Endothelial cell (in vitro differentiated cells): ENCODE measurements at regions not wholly inside any gene's neighbourhood (a gene's known extent, or its start where the extent isn't known, plus 50 kb on each side); places are given as distances from the start of the nearest gene placed in this dataset.

Source experiments
- DNase-seq: peaks from one replicate; pipeline ENCODE4 v3.0.0; 2021; ENCODE audit warnings: low spot score
- H3K27ac Mint-ChIP-seq: one replicate; pipeline ENCODE4 v1.8.0; 2021; ENCODE audit warnings: mixed read lengths, inconsistent platforms; ENCODE audit not compliant: unreplicated experiment
- H3K27me3 Mint-ChIP-seq: one replicate; pipeline ENCODE4 v1.8.0; 2021; ENCODE audit warnings: mild to moderate bottlenecking, moderate library complexity, mixed read lengths, inconsistent platforms; ENCODE audit not compliant: unreplicated experiment
- H3K36me3 Mint-ChIP-seq: one replicate; pipeline ENCODE4 v1.8.0; 2021; ENCODE audit warnings: mild to moderate bottlenecking, low read depth, mixed read lengths, inconsistent platforms; ENCODE audit not compliant: unreplicated experiment
- H3K4me1 Mint-ChIP-seq: one replicate; pipeline ENCODE4 v1.8.0; 2021; ENCODE audit warnings: mild to moderate bottlenecking, mixed read lengths, inconsistent platforms; ENCODE audit not compliant: unreplicated experiment
- H3K4me3 Mint-ChIP-seq: one replicate; pipeline ENCODE4 v1.8.0; 2021; ENCODE audit warnings: mild to moderate bottlenecking, mixed read lengths, inconsistent platforms; ENCODE audit not compliant: unreplicated experiment
- H3K9me3 Mint-ChIP-seq: one replicate; pipeline ENCODE4 v1.8.0; 2021; ENCODE audit warnings: mixed read lengths, inconsistent platforms; ENCODE audit not compliant: unreplicated experiment
- CTCF ChIP-seq: fragments of 200-600 bp; sonication (generic); IDR thresholded peaks from one replicate; pipeline ENCODE4 v1.5.0; 2021; ENCODE audit warnings: antibody characterized with exemption; ENCODE audit not compliant: unreplicated experiment

- DNase-seq: no peak
- H3K27ac Mint-ChIP-seq: no peak overlapping the region
These were observed 326.9 kb downstream of the FSIP2 start for GRCh38 chr2:186065491-186065890.

GRCh38 chr2:186068139-186068801, 329.7 kb downstream of the FSIP2 start:
- no peak overlapping the region for H3K27ac Mint-ChIP-seq
- H3K4me1 Mint-ChIP-seq: no peaks in the 10 kb centered on the region
- no peaks in the 10 kb centered on the region for H3K36me3 Mint-ChIP-seq

More at GRCh38 chr2:186065491-186065890, 326.9 kb downstream of the FSIP2 start:
- H3K36me3 Mint-ChIP-seq: no peaks in the 10 kb centered on the region
- TF ChIP-seq CTCF: no peak
- no peaks in the 10 kb centered on the region for H3K4me1 Mint-ChIP-seq
- H3K9me3 Mint-ChIP-seq: no peaks in the 10 kb centered on the region
- no peaks in the 10 kb centered on the region for H3K27me3 Mint-ChIP-seq
- no peak overlapping the region for H3K4me3 Mint-ChIP-seq

GRCh38 chr2:186069676-186070075, 331.1 kb downstream of the FSIP2 start:
- no peak for DNase-seq
- H3K4me1 Mint-ChIP-seq: no peaks in the 10 kb centered on the region
- no peak for TF ChIP-seq CTCF
- H3K4me3 Mint-ChIP-seq: no peak overlapping the region
- H3K27ac Mint-ChIP-seq: no peak overlapping the region
- H3K27me3 Mint-ChIP-seq: no peaks in the 10 kb centered on the region
- H3K36me3 Mint-ChIP-seq: no peaks in the 10 kb centered on the region
- no peaks in the 10 kb centered on the region for H3K9me3 Mint-ChIP-seq

More at GRCh38 chr2:186068139-186068801, 329.7 kb downstream of the FSIP2 start:
- TF ChIP-seq CTCF: no peak
- Mint-ChIP-seq H3K27me3 (no peaks in the 10 kb centered on the region), H3K4me3 (no peak overlapping the region), H3K9me3 (no peaks in the 10 kb centered on the region)
- DNase-seq: no peak

DNA sequence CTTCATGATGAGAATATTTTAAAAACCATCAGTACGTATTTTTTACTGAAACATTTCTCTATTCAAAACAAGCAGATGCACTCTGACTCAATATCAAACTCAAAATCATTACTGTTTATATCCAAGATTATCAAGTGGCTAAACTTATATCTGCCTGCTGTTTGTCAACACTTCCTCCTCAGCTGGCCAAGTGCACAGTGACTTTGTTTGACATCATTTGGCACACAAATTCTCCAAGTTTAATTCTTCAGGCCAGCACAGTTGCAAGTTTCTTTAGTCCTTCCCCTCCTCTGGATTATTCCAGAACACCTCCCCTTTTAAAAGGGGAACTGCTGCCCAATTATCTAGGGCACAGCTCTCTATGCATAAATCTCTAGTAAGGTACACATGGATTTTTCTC, 346.6 kb downstream of the FSIP2 start:
- H3K27me3 Mint-ChIP-seq: no peaks in the 10 kb centered on the region
- no peaks in the 10 kb centered on the region for H3K36me3 Mint-ChIP-seq
- H3K4me1 Mint-ChIP-seq: no peaks in the 10 kb centered on the region
- DNase-seq: no peak
- TF ChIP-seq CTCF: no peak
- no peak overlapping the region for H3K4me3 Mint-ChIP-seq
- no peak overlapping the region for H3K27ac Mint-ChIP-seq
- no peaks in the 10 kb centered on the region for H3K9me3 Mint-ChIP-seq

DNA sequence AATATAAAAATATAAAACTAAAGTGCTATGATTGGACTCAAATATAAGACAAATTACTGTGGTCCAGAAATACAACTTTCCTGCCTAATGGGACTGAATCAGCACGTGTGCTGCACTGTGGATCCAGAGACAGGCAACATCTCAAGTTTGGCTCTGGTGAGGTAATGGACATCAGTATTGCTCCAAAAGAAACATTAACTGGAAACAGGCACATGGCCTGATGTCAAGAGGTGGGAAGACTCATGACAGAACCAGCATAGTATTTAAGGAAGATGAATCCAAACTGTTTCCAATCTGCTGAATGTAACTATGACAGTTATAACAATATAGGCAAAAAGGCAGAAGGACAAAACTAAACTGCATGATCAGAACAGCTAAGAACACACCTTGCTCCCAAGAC, 354.6 kb downstream of the FSIP2 start:
- Mint-ChIP-seq H3K27ac (no peak overlapping the region), H3K9me3 (no peaks in the 10 kb centered on the region), H3K27me3 (no peaks in the 10 kb centered on the region), H3K4me1 (no peaks in the 10 kb centered on the region), H3K36me3 (no peaks in the 10 kb centered on the region), H3K4me3 (no peak overlapping the region)
- no peak for TF ChIP-seq CTCF
- DNase-seq: no peak
